Hepatocyte (in vitro differentiated cells): ENCODE measurements at regions not wholly inside any gene's neighbourhood (a gene's known extent, or its start where the extent isn't known, plus 50 kb on each side); places are given as distances from the start of the nearest gene placed in this dataset.

Experiments
- DNase-seq: peaks from one replicate; pipeline ENCODE4 v3.0.0-alpha.2; 2016; ENCODE audit warnings: low spot score
- H2AFZ ChIP-seq: fragments of 200-600 bp; sonication (generic); 2 replicates; pipeline ENCODE4 v1.6.0; 2016; ENCODE audit warnings: antibody characterized with exemption, mild to moderate bottlenecking
- H3K27ac ChIP-seq: fragments of 200-600 bp; sonication (generic); 2 replicates; pipeline ENCODE4 v1.5.1; 2016; ENCODE audit warnings: mild to moderate bottlenecking
- H3K27me3 ChIP-seq: fragments of 200-600 bp; sonication (generic); 2 replicates; pipeline ENCODE4 v1.6.1; 2016
- H3K36me3 ChIP-seq: fragments of 200-600 bp; sonication (generic); replicated peaks from 2 replicates; pipeline ENCODE4 v1.5.1; 2016; ENCODE audit warnings: low read depth; ENCODE audit not compliant: insufficient read depth
- H3K4me1 ChIP-seq: fragments of 200-600 bp; sonication (generic); 2 replicates; pipeline ENCODE4 v1.5.1; 2016; ENCODE audit warnings: mild to moderate bottlenecking, moderate library complexity; ENCODE audit not compliant: insufficient read depth
- H3K4me2 ChIP-seq: fragments of 200-600 bp; sonication (generic); 2 replicates; pipeline ENCODE4 v1.6.0; 2016
- H3K4me3 ChIP-seq: fragments of 200-600 bp; sonication (generic); 2 replicates; pipeline ENCODE4 v1.5.1; 2016; ENCODE audit warnings: mild to moderate bottlenecking
- H3K79me2 ChIP-seq: fragments of 200-600 bp; sonication (generic); 2 replicates; pipeline ENCODE4 v1.6.0; 2017; ENCODE audit warnings: mild to moderate bottlenecking
- H3K9me2 ChIP-seq: fragments of 200-600 bp; sonication (generic); replicated peaks from 2 replicates; pipeline ENCODE4 v1.6.0; 2017; ENCODE audit warnings: mild to moderate bottlenecking; ENCODE audit not compliant: insufficient read depth
- H3K9me3 ChIP-seq: fragments of 200-600 bp; sonication (generic); 2 replicates; pipeline ENCODE4 v1.5.1; 2016; ENCODE audit warnings: low read depth, mild to moderate bottlenecking
- H4K20me1 ChIP-seq: fragments of 200-600 bp; sonication (generic); 2 replicates; pipeline ENCODE4 v1.6.0; 2016; ENCODE audit warnings: mild to moderate bottlenecking; ENCODE audit not compliant: insufficient read depth, poor library complexity, severe bottlenecking
- CTCF ChIP-seq: fragments of 200-600 bp; sonication (generic); IDR thresholded peaks from 2 replicates; pipeline ENCODE4 v1.5.1; 2016; ENCODE audit warnings: antibody characterized with exemption, mild to moderate bottlenecking; ENCODE audit not compliant: poor library complexity
- EZH2 ChIP-seq: fragments of 200-600 bp; sonication (generic); IDR thresholded peaks from 2 replicates; pipeline ENCODE4 v1.6.1; 2016; ENCODE audit warnings: antibody characterized with exemption, mild to moderate bottlenecking, borderline replicate concordance
- EZH2phosphoT487 ChIP-seq: fragments of 200-600 bp; sonication (generic); IDR thresholded peaks from one replicate; pipeline ENCODE4 v1.6.1; 2018; ENCODE audit warnings: antibody characterized with exemption, mild to moderate bottlenecking, low read depth, moderate library complexity; ENCODE audit not compliant: unreplicated experiment, severe bottlenecking
- WGBS: methylation state at CpG from one replicate; pipeline ENCODE4 v1.1.6; 2016; ENCODE audit warnings: low lambda C conversion rate; ENCODE audit errors: missing lambda C conversion rate; 5-methylcytosine and 5-hydroxymethylcytosine counted together

GRCh38 chr3:166810741-166811445, 569.2 kb downstream of the ZBBX start:
- no peak overlapping the region for H3K27ac ChIP-seq
- peaks cover 8% of the 10 kb centered on the region for H3K4me1 ChIP-seq
- no peaks in the 10 kb centered on the region for H4K20me1 ChIP-seq
- WGBS: 96% methylated on average over 23 of the region's 23 CpGs
- no peak for TF ChIP-seq EZH2
- no peak for TF ChIP-seq CTCF
- no peak for TF ChIP-seq EZH2phosphoT487
- no peaks in the 10 kb centered on the region for H3K79me2 ChIP-seq
- H3K27me3 ChIP-seq: no peaks in the 10 kb centered on the region
- no peaks in the 10 kb centered on the region for H3K9me3 ChIP-seq
- H3K36me3 ChIP-seq: no peaks in the 10 kb centered on the region
- no peak for DNase-seq
- H3K4me3 ChIP-seq: no peak overlapping the region
- H3K9me2 ChIP-seq: no peaks in the 10 kb centered on the region
- H3K4me2 ChIP-seq: no peak overlapping the region
- H2AFZ ChIP-seq: no peak overlapping the region

- Histone ChIP-seq H3K9me2 (no peaks in the 10 kb centered on the region), H3K27ac (no peak overlapping the region), H3K4me2 (no peak overlapping the region), H3K4me1 (peaks cover 8% of the 10 kb centered on the region), H3K79me2 (no peaks in the 10 kb centered on the region), H3K9me3 (no peaks in the 10 kb centered on the region), H2AFZ (no peak overlapping the region), H3K27me3 (no peaks in the 10 kb centered on the region), H3K4me3 (no peak overlapping the region), H4K20me1 (no peaks in the 10 kb centered on the region), H3K36me3 (no peaks in the 10 kb centered on the region)
- TF ChIP-seq EZH2: no peak
- TF ChIP-seq CTCF: no peak
- no peak for TF ChIP-seq EZH2phosphoT487
- 56% methylated on average over 4 of the region's 4 CpGs for WGBS
- DNase-seq: no peak
These were observed 570.6 kb downstream of the ZBBX start for GRCh38 chr3:166809520-166809919.

- DNase-seq: no peak
- H3K27me3 ChIP-seq: no peaks in the 10 kb centered on the region
- no peaks in the 10 kb centered on the region for H3K9me3 ChIP-seq
- H3K4me1 ChIP-seq: no peaks in the 10 kb centered on the region
- H4K20me1 ChIP-seq: no peaks in the 10 kb centered on the region
- no peak overlapping the region for H3K4me3 ChIP-seq
- 86% methylated on average over 4 of the region's 4 CpGs for WGBS
- H3K36me3 ChIP-seq: no peaks in the 10 kb centered on the region
- no peak overlapping the region for H3K4me2 ChIP-seq
- H3K79me2 ChIP-seq: no peaks in the 10 kb centered on the region
- no peak for TF ChIP-seq EZH2
- no peak for TF ChIP-seq CTCF
- TF ChIP-seq EZH2phosphoT487: no peak
- H3K27ac ChIP-seq: no peak overlapping the region
- H3K9me2 ChIP-seq: no peaks in the 10 kb centered on the region
- H2AFZ ChIP-seq: no peak overlapping the region
These were observed 591.2 kb downstream of the ZBBX start for GRCh38 chr3:166788936-166789335.
